HCT116 (cell line): ENCODE measurements at regions not wholly inside any gene's neighbourhood (a gene's known extent, or its start where the extent isn't known, plus 50 kb on each side); places are given as distances from the start of the nearest gene placed in this dataset.

ENCODE experiments used
- ATAC-seq: fragments of 200-7000 bp; cut with Tn5 transposase; 2 replicates; pipeline ENCODE4 v1.9.1; 2020; ENCODE audit warnings: mild to moderate bottlenecking, moderate library complexity
- BruUV-seq: library from RNA; stranded (reverse); fragments of 400-500 nt; replicated peaks from 2 replicates; lab custom pipeline; 2021; lab: Mats Ljungman, UMichigan
- CTCF ChIA-PET: fragments of 300-600 bp; sonication (Branson Sonifier 250); formaldehyde crosslinking; loops from one replicate; lab custom pipeline; 2021; ENCODE audit warnings: antibody characterized with exemption; lab: Charles Lee
- POLR2A ChIA-PET: fragments of 300-600, 350-600 bp; sonication (Branson Sonifier 250); formaldehyde crosslinking; loops from one replicate; lab custom pipeline; 2021; ENCODE audit warnings: antibody characterized with exemption; lab: Charles Lee
- RAD21 ChIA-PET, 2 experiments: fragments of 300-600 bp; sonication (Branson Sonifier 250); formaldehyde crosslinking; loops; one replicate each; lab custom pipeline; 2023; ENCODE audit warnings: low total read pairs in 2 of 2; ENCODE audit not compliant: uncharacterized antibody in 2 of 2, unreplicated experiment in 2 of 2, low non-redundant PET in 1 of 2; lab: Charles Lee
- DNase-seq: peaks from one replicate; pipeline ENCODE4 v3.0.0-alpha.2; 2010; ENCODE audit warnings: low read depth, low spot score
- H2AFZ ChIP-seq: fragments of 200-600 bp; shearing (Covaris generic), sonication (generic); 2 replicates; pipeline ENCODE4 v1.6.1; 2017; ENCODE audit warnings: low read depth, mixed run types, mixed read lengths, antibody characterized with exemption, low read length; ENCODE audit not compliant: poor library complexity, severe bottlenecking
- H3K27ac ChIP-seq: 2 replicates; pipeline ENCODE4 v1.5.1; 2012; ENCODE audit warnings: low read depth, low read length
- H3K27me3 ChIP-seq: fragments of 200-600 bp; sonication (generic); 2 replicates; pipeline ENCODE4 v1.6.1; 2016; ENCODE audit warnings: mixed run types, low read length, mixed read lengths; ENCODE audit not compliant: insufficient read depth
- H3K36me3 ChIP-seq, 2 experiments: fragments of 200-500 bp in 1 of 2; fragments of 200-600 bp in 1 of 2; sonication (Bioruptor generic) in 1 of 2; sonication (generic) in 1 of 2; 2 replicates each; pipeline versions ENCODE4 v1.5.1 to v1.6.1; 2014 to 2016; ENCODE audit warnings: low read length in 2 of 2, inconsistent platforms in 1 of 2, mixed read lengths in 1 of 2, mixed run types in 1 of 2; ENCODE audit not compliant: insufficient read depth in 2 of 2, control insufficient read depth in 1 of 2
- H3K4me1 ChIP-seq, 2 experiments: fragments of 200-600 bp in 1 of 2; sonication (generic) in 1 of 2; 2 replicates each; pipeline versions ENCODE4 v1.5.1 to v1.6.1; 2012 to 2017; ENCODE audit warnings: low read length in 2 of 2, inconsistent platforms in 1 of 2, mild to moderate bottlenecking in 1 of 2, mixed read lengths in 1 of 2, mixed run types in 1 of 2, moderate library complexity in 1 of 2; ENCODE audit not compliant: insufficient read depth in 2 of 2, control insufficient read depth in 1 of 2
- H3K4me2 ChIP-seq: fragments of 200-600 bp; sonication (generic); 2 replicates; pipeline ENCODE4 v1.6.1; 2017; ENCODE audit warnings: mixed run types, low read length, mixed read lengths
- H3K4me3 ChIP-seq, 2 experiments: fragments of 200-600 bp in 1 of 2; sonication (generic) in 1 of 2; replicated peaks in 1 of 2; 2 replicates each; pipeline ENCODE4 v1.5.1; 2011 to 2016; ENCODE audit warnings: low read length in 2 of 2, control low read depth in 1 of 2, low read depth in 1 of 2, mild to moderate bottlenecking in 1 of 2, mixed read lengths in 1 of 2, mixed run types in 1 of 2
- H3K79me2 ChIP-seq: fragments of 200-600 bp; sonication (generic); 2 replicates; pipeline ENCODE4 v1.6.1; 2017; ENCODE audit warnings: mild to moderate bottlenecking, mixed run types, low read length, moderate library complexity, mixed read lengths; ENCODE audit not compliant: insufficient read depth
- H3K9ac ChIP-seq: fragments of 200-600 bp; sonication (generic); 2 replicates; pipeline ENCODE4 v1.6.1; 2016; ENCODE audit warnings: low read length, mixed read lengths
- H3K9me2 ChIP-seq: fragments of 200-600 bp; sonication (generic), shearing (Covaris generic); 2 replicates; pipeline ENCODE4 v1.6.1; 2017; ENCODE audit warnings: mixed run types, mild to moderate bottlenecking, moderate library complexity; ENCODE audit not compliant: insufficient read depth
- H3K9me3 ChIP-seq, 2 experiments: fragments of 200-500 bp in 1 of 2; fragments of 200-600 bp in 1 of 2; sonication (Bioruptor generic) in 1 of 2; sonication (generic) in 1 of 2; 2 replicates each; pipeline ENCODE4 v1.6.1; 2014 to 2017; ENCODE audit warnings: low read length in 2 of 2, mixed read lengths in 2 of 2, inconsistent platforms in 1 of 2, low read depth in 1 of 2, mild to moderate bottlenecking in 1 of 2, mixed run types in 1 of 2, moderate library complexity in 1 of 2; ENCODE audit not compliant: control insufficient read depth in 1 of 2, insufficient read depth in 1 of 2
- H4K20me1 ChIP-seq: fragments of 200-600 bp; sonication (generic), shearing (Covaris generic); 2 replicates; pipeline ENCODE4 v1.6.1; 2017; ENCODE audit warnings: mixed run types, mild to moderate bottlenecking, moderate library complexity; ENCODE audit not compliant: insufficient read depth
- CBX3 ChIP-seq: IDR thresholded peaks from 2 replicates; pipeline ENCODE4 v1.6.1; 2012; ENCODE audit warnings: low read depth
- CTCF ChIP-seq, 3 experiments: fragments of 200-600 bp in 1 of 3; sonication (generic) in 1 of 3; IDR thresholded peaks in 2 of 3; conservative IDR thresholded peaks in 1 of 3; 2 replicates each; pipeline ENCODE4 v1.5.1; 2012 to 2017; ENCODE audit warnings: low read depth in 2 of 3, low read length in 2 of 3, antibody characterized with exemption in 1 of 3, borderline replicate concordance in 1 of 3, control low read depth in 1 of 3, mild to moderate bottlenecking in 1 of 3, mixed read lengths in 1 of 3, mixed run types in 1 of 3, moderate library complexity in 1 of 3; ENCODE audit not compliant: insufficient read depth in 1 of 3
- ELF1 ChIP-seq: IDR thresholded peaks from 2 replicates; pipeline ENCODE4 v1.6.1; 2012; ENCODE audit warnings: low read depth, borderline replicate concordance
- JUND ChIP-seq: IDR thresholded peaks from 2 replicates; pipeline ENCODE4 v1.6.1; 2012
- SRF ChIP-seq: IDR thresholded peaks from 2 replicates; pipeline ENCODE4 v1.6.1; 2012; ENCODE audit warnings: low read depth
- TCF7L2 ChIP-seq: IDR thresholded peaks from 2 replicates; pipeline ENCODE4 v1.7.0; 2011; ENCODE audit warnings: borderline replicate concordance, inconsistent platforms; ENCODE audit not compliant: insufficient read depth, insufficient read length; ENCODE audit errors: extremely low read depth
- ZNF274 ChIP-seq: fragments of 200-500 bp; sonication (Bioruptor generic); IDR thresholded peaks from 2 replicates; pipeline ENCODE4 v1.6.1; 2014; ENCODE audit warnings: mild to moderate bottlenecking, low read depth, low read length, inconsistent platforms
- intact Hi-C: fragments of 100-400 bp; cut with micrococcal nuclease; formaldehyde crosslinking; loops from 2 replicates; pipeline ENCODE4 v1.10.0; 2022

DNA sequence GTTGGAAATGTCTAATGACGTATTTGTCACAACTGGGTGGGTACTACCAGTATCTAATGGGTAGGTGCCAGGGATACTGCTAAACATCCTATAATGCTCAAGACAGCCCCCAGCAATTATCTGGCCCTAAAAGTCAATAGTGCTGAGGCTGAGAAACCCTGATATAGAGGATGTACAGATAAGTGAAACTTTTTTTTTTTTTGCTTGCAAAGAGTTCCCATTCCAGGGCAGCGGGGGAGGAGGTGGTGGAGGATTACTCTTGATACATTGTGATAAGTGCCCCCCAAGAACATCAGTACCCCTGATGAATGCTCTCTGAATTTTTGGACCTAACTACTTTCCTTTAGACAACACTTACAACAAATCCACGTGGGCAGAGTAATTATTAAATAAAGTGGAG is 329.7 kb upstream of the SPRED2 start:
- no TSS peak for BruUV-seq
- ChIA-PET RAD21 (no interaction called here), CTCF (no interaction called here), POLR2A (no interaction called here)
- Histone ChIP-seq H3K36me3 (no peaks in the 10 kb centered on the region), H3K4me3 (no peak overlapping the region), H2AFZ (no peak overlapping the region), H3K27me3 (peaks cover 40% of the 10 kb centered on the region), H3K4me2 (no peak overlapping the region), H3K79me2 (no peaks in the 10 kb centered on the region), H3K9me3 (no peaks in the 10 kb centered on the region), H3K9me2 (no peaks in the 10 kb centered on the region), H3K27ac (no peak overlapping the region), H3K4me1 (no peaks in the 10 kb centered on the region), H4K20me1 (no peaks in the 10 kb centered on the region), H3K9ac (no peak overlapping the region)
- DNase-seq: no peak
- no peak for ATAC-seq
- intact Hi-C loops: no loop called here
- no peak for TF ChIP-seq ZNF274

- Histone ChIP-seq H3K9me3 (no peaks in the 10 kb centered on the region), H4K20me1 (no peaks in the 10 kb centered on the region), H3K27me3 (0 out of 2 replicates have a peak, but pooled peaks cover 3% of the 10 kb centered on the region), H3K4me2 (no peak overlapping the region), H3K79me2 (no peaks in the 10 kb centered on the region), H3K9ac (no peak overlapping the region), H2AFZ (no peak overlapping the region), H3K27ac (no peak overlapping the region), H3K4me3 (no peak overlapping the region), H3K9me2 (no peaks in the 10 kb centered on the region), H3K36me3 (no peaks in the 10 kb centered on the region), H3K4me1 (no peaks in the 10 kb centered on the region)
- ChIA-PET POLR2A (no interaction called here), CTCF (no interaction called here), RAD21 (no interaction called here)
- BruUV-seq: no TSS peak
- intact Hi-C loops: no loop called here
- no peak for ATAC-seq
- no peak for DNase-seq
- TF ChIP-seq SRF (no peak), CTCF (IDR thresholded peaks at IDR 0.05 in 2 of 3, conservative IDR thresholded peaks at IDR 0.05 in 1 of 3; ENCODE audit: borderline replicate concordance in 1 of 3, insufficient read depth in 1 of 3, low read depth in 2 of 3, low read length in 2 of 3) (no peak), ELF1 (no peak), TCF7L2 (no peak), CBX3 (no peak), JUND (no peak)
These were observed 321.8 kb upstream of the SPRED2 start for GRCh38 chr2:65754219-65754618.
